OCI-LY3 (cell line): ENCODE measurements at regions not wholly inside any gene's neighbourhood (a gene's known extent, or its start where the extent isn't known, plus 50 kb on each side); places are given as distances from the start of the nearest gene placed in this dataset.

Experiments used
- EZH2phosphoT487 ChIP-seq: fragments of 200-600 bp; shearing (Covaris generic); IDR thresholded peaks from 2 replicates; pipeline ENCODE4 v1.6.1; 2018; ENCODE audit warnings: antibody characterized with exemption, mixed run types, low read depth
- TF ChIP-seq, protein P1 (sequence below): fragments of 200-600, 300-600 bp; sonication (generic); IDR thresholded peaks from 2 replicates; pipeline ENCODE4 v1.5.1; 2014; ENCODE audit warnings: antibody characterized with exemption, low read length, low read depth

DNA sequence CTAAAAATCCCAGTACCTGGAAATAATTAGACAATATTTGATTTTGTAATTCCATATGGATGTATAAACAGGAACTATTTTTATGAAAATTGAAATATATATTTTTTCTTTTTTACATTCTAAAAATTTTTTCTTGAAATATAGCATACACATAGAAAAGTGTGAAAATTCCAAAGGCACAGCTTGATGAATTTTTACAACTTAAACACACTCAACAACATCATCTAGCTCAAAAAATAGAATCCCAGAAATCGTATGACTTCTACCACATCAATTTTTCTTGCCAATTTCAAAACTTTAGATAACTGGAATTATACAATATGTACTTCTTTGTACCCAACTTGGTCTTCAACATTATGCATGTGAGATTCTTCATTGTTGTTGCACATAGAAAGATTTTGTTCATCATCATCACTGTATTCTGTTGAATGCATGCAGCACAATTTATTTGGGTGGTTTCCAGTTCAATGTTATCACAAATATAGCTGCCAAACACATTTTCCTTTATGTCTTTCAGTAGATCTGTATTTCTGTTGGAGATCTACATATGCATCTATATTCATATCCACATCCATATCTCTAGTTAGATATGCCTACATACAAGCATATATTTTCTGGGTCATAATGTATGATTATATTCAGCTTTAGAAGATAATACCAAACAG lies 340.7 kb upstream of the SLIT2 start:
- no peak for TF ChIP-seq EZH2phosphoT487
- TF ChIP-seq, protein P1, sequence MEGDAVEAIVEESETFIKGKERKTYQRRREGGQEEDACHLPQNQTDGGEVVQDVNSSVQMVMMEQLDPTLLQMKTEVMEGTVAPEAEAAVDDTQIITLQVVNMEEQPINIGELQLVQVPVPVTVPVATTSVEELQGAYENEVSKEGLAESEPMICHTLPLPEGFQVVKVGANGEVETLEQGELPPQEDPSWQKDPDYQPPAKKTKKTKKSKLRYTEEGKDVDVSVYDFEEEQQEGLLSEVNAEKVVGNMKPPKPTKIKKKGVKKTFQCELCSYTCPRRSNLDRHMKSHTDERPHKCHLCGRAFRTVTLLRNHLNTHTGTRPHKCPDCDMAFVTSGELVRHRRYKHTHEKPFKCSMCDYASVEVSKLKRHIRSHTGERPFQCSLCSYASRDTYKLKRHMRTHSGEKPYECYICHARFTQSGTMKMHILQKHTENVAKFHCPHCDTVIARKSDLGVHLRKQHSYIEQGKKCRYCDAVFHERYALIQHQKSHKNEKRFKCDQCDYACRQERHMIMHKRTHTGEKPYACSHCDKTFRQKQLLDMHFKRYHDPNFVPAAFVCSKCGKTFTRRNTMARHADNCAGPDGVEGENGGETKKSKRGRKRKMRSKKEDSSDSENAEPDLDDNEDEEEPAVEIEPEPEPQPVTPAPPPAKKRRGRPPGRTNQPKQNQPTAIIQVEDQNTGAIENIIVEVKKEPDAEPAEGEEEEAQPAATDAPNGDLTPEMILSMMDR = no peak
